ENCODE measurements at regions not wholly inside any gene's neighbourhood (a gene's known extent, or its start where the extent isn't known, plus 50 kb on each side); places are given as distances from the start of the nearest gene placed in this dataset.
"Not testable (repeated sequence)": the region's sequence is repeated elsewhere in the genome, so short reads cannot be mapped to it uniquely, and the experiment has no call there.

- DNase-seq: no peak
Observed at GRCh38 chr19:27824108-27824507, 1388.8 kb downstream of the UQCRFS1 start.

GRCh38 chr19:27822336-27822735 lies 1390.6 kb downstream of the UQCRFS1 start:
- DNase-seq: no peak

GRCh38 chr19:27821418-27822018 lies 1391.4 kb downstream of the UQCRFS1 start:
- no peak for DNase-seq

- no peak for DNase-seq
Observed at GRCh38 chr19:27815985-27816384, 1397.0 kb downstream of the UQCRFS1 start.

GRCh38 chr19:27814834-27815233 lies 1398.1 kb downstream of the UQCRFS1 start:
- DNase-seq: not testable (repeated sequence)

GRCh38 chr19:27814274-27814673 lies 1398.7 kb downstream of the UQCRFS1 start:
- not testable (repeated sequence) for DNase-seq

GRCh38 chr19:27806471-27807070 lies 1406.4 kb downstream of the UQCRFS1 start:
- no peak for DNase-seq

GRCh38 chr19:27805848-27806247 lies 1407.1 kb downstream of the UQCRFS1 start:
- DNase-seq: no peak

GRCh38 chr19:27802293-27802692 lies 1410.7 kb downstream of the UQCRFS1 start:
- not testable (repeated sequence) for DNase-seq

GRCh38 chr19:27796540-27796939 lies 1416.4 kb downstream of the UQCRFS1 start:
- DNase-seq: no peak

- no peak for DNase-seq
Observed at GRCh38 chr19:27796073-27796472, 1416.9 kb downstream of the UQCRFS1 start.

GRCh38 chr19:27795369-27795768 lies 1417.6 kb downstream of the UQCRFS1 start:
- DNase-seq: no peak

GRCh38 chr19:27794494-27795042 lies 1418.4 kb downstream of the UQCRFS1 start:
- DNase-seq: no peak

- DNase-seq: peak; percentile 95
Observed at GRCh38 chr19:27793644-27794493, 1419.1 kb downstream of the UQCRFS1 start.

GRCh38 chr19:27793128-27793643 lies 1419.8 kb downstream of the UQCRFS1 start:
- peak; percentile 77 for DNase-seq

GRCh38 chr19:27792576-27793127 lies 1420.3 kb downstream of the UQCRFS1 start:
- DNase-seq: no peak

GRCh38 chr19:27780367-27781075 lies 1432.4 kb downstream of the UQCRFS1 start:
- no peak for DNase-seq

- DNase-seq: no peak
Observed at GRCh38 chr19:27779954-27780353, 1433.0 kb downstream of the UQCRFS1 start.

- DNase-seq: no peak
Observed at GRCh38 chr19:27777726-27778125, 1435.2 kb downstream of the UQCRFS1 start.

- DNase-seq: no peak
Observed at GRCh38 chr19:27777242-27777641, 1435.7 kb downstream of the UQCRFS1 start.

GRCh38 chr19:27776524-27776923 lies 1436.4 kb downstream of the UQCRFS1 start:
- DNase-seq: no peak

- DNase-seq: no peak
Observed at GRCh38 chr19:27776020-27776419, 1436.9 kb downstream of the UQCRFS1 start.
